ENCODE measurements at regions not wholly inside any gene's neighbourhood (a gene's known extent, or its start where the extent isn't known, plus 50 kb on each side); places are given as distances from the start of the nearest gene placed in this dataset.

- no peak for DNase-seq (ENCODE audit: low read depth in 4 of 4, low spot score in 1 of 4)
Measured at GRCh38 chr9:38286766-38287165, 105.7 kb upstream of the ALDH1B1 start.

- no peak for DNase-seq (ENCODE audit: low read depth in 4 of 4, low spot score in 1 of 4)
Measured at GRCh38 chr9:38286357-38286756, 106.1 kb upstream of the ALDH1B1 start.

- no peak for DNase-seq (ENCODE audit: low read depth in 4 of 4, low spot score in 1 of 4)
Measured at GRCh38 chr9:38285236-38285635, 107.3 kb upstream of the ALDH1B1 start.

GRCh38 chr9:38284588-38285051, 107.9 kb upstream of the ALDH1B1 start:
- no peak for DNase-seq (ENCODE audit: low read depth in 4 of 4, low spot score in 1 of 4)

GRCh38 chr9:38284039-38284575, 108.4 kb upstream of the ALDH1B1 start:
- DNase-seq (ENCODE audit: low read depth in 4 of 4, low spot score in 1 of 4) = no peak

- DNase-seq (ENCODE audit: low read depth in 4 of 4, low spot score in 1 of 4) = no peak
Measured at GRCh38 chr9:38282756-38283155, 109.7 kb upstream of the ALDH1B1 start.

- DNase-seq (ENCODE audit: low read depth in 4 of 4, low spot score in 1 of 4) = no peak
Measured at GRCh38 chr9:38281917-38282316, 110.6 kb upstream of the ALDH1B1 start.

GRCh38 chr9:38281196-38281595, 111.3 kb upstream of the ALDH1B1 start:
- DNase-seq (ENCODE audit: low read depth in 4 of 4, low spot score in 1 of 4) = no peak

- DNase-seq (ENCODE audit: low read depth in 4 of 4, low spot score in 1 of 4) = no peak
Measured at GRCh38 chr9:38280251-38280800, 112.2 kb upstream of the ALDH1B1 start.

- no peak for DNase-seq (ENCODE audit: low read depth in 4 of 4, low spot score in 1 of 4)
Measured at GRCh38 chr9:38278931-38279679, 113.4 kb upstream of the ALDH1B1 start.

- no peak for DNase-seq (ENCODE audit: low read depth in 4 of 4, low spot score in 1 of 4)
Measured at GRCh38 chr9:38278457-38278856, 114.0 kb upstream of the ALDH1B1 start.

- no peak for DNase-seq (ENCODE audit: low read depth in 4 of 4, low spot score in 1 of 4)
Measured at GRCh38 chr9:38277601-38278200, 114.8 kb upstream of the ALDH1B1 start.

- DNase-seq (ENCODE audit: low read depth in 4 of 4, low spot score in 1 of 4) = no peak
Measured at GRCh38 chr9:38276771-38277439, 115.6 kb upstream of the ALDH1B1 start.

GRCh38 chr9:38274800-38275199, 117.7 kb upstream of the ALDH1B1 start:
- no peak for DNase-seq (ENCODE audit: low read depth in 4 of 4, low spot score in 1 of 4)

GRCh38 chr9:38272710-38273109, 119.8 kb upstream of the ALDH1B1 start:
- no peak for DNase-seq (ENCODE audit: low read depth in 4 of 4, low spot score in 1 of 4)

- no peak for DNase-seq (ENCODE audit: low read depth in 4 of 4, low spot score in 1 of 4)
Measured at GRCh38 chr9:38271666-38272241, 120.7 kb upstream of the ALDH1B1 start.

GRCh38 chr9:38269775-38270174, 122.7 kb upstream of the ALDH1B1 start:
- DNase-seq (ENCODE audit: low read depth in 4 of 4, low spot score in 1 of 4) = no peak

GRCh38 chr9:38263532-38263931, 129.0 kb upstream of the ALDH1B1 start:
- no peak for DNase-seq (ENCODE audit: low read depth in 4 of 4, low spot score in 1 of 4)

- DNase-seq (ENCODE audit: low read depth in 4 of 4, low spot score in 1 of 4) = no peak
Measured at GRCh38 chr9:38259519-38260218, 132.8 kb upstream of the ALDH1B1 start.

- DNase-seq (ENCODE audit: low read depth in 4 of 4, low spot score in 1 of 4) = no peak
Measured at GRCh38 chr9:38259056-38259455, 133.4 kb upstream of the ALDH1B1 start.

Measured in stimulated activated CD4-positive, alpha-beta T cell treated with anti-CD3 and anti-CD28 coated beads, Interleukin-1b, Interleukin-23, amount 100 ng/mL, for 24 hours (primary cell).